Activated CD8-positive, alpha-beta T cell treated with anti-CD3 and anti-CD28 coated beads for 36 hours (primary cell): ENCODE measurements at regions not wholly inside any gene's neighbourhood (a gene's known extent, or its start where the extent isn't known, plus 50 kb on each side); places are given as distances from the start of the nearest gene placed in this dataset.

ENCODE experiments used
- ATAC-seq: fragments of 200-7000 bp; cut with Tn5 transposase; one replicate; pipeline ENCODE4 v1.10.0; 2021; ENCODE audit warnings: mild to moderate bottlenecking, moderate library complexity
- CTCF ChIA-PET: fragments of 350-600 bp; sonication (Branson Sonifier 250); formaldehyde crosslinking; loops from one replicate; lab custom pipeline; 2021; ENCODE audit warnings: antibody characterized with exemption; lab: Charles Lee
- POLR2A ChIA-PET: fragments of 350-600 bp; sonication (Branson Sonifier 250); formaldehyde crosslinking; loops from one replicate; lab custom pipeline; 2021; ENCODE audit warnings: antibody characterized with exemption; lab: Charles Lee
- DNase-seq: peaks from one replicate; pipeline ENCODE4 v3.0.0-alpha.2; 2020
- H3K27ac Mint-ChIP-seq: one replicate; pipeline ENCODE4 v1.8.0; 2021; ENCODE audit warnings: mild to moderate bottlenecking, mixed read lengths
- H3K27me3 Mint-ChIP-seq: one replicate; pipeline ENCODE4 v1.8.0; 2021; ENCODE audit warnings: mixed read lengths
- H3K36me3 Mint-ChIP-seq: one replicate; pipeline ENCODE4 v1.8.0; 2021; ENCODE audit warnings: low read depth, mixed read lengths
- H3K4me1 Mint-ChIP-seq: one replicate; pipeline ENCODE4 v1.8.0; 2021; ENCODE audit warnings: low read depth, mixed read lengths
- H3K4me3 Mint-ChIP-seq: one replicate; pipeline ENCODE4 v1.8.0; 2021; ENCODE audit warnings: mild to moderate bottlenecking, moderate library complexity, mixed read lengths
- H3K9me3 Mint-ChIP-seq: one replicate; pipeline ENCODE4 v1.8.0; 2021; ENCODE audit warnings: mixed read lengths
- intact Hi-C: fragments of 100-400 bp; cut with micrococcal nuclease; formaldehyde crosslinking; loops from one replicate; pipeline ENCODE4 v1.10.0; 2022
- TF ChIP-seq, protein P1 (sequence below): fragments of 200-600 bp; IDR thresholded peaks from one replicate; pipeline ENCODE4 v1.8.0; 2022; ENCODE audit warnings: antibody characterized with exemption, mild to moderate bottlenecking

DNA sequence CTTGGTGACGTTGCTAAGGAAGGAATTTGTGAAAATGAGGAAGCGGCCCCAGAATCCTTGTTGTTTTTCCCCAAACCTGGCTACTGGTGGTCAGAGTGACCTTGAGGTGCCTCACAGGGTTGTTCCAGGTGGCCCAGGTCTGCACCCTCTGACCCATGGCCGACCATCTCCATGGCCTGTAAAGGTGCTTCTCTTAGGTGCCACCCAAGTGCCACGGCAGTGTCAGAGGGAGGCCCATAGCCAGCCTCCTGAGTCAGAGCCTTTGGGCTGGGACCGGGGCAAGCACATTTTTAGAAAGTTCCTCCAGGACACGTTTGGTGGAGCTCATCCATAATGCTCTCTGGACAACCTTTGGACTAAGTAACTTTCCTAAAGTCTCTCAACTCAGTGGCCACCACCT is 83.9 kb upstream of the IRS2 start:
- no peaks in the 10 kb centered on the region for H3K36me3 Mint-ChIP-seq
- ChIA-PET POLR2A (no interaction called here), CTCF (no interaction called here)
- peaks cover 23% of the 10 kb centered on the region for H3K27me3 Mint-ChIP-seq
- no peak for DNase-seq
- H3K9me3 Mint-ChIP-seq, result no peaks in the 10 kb centered on the region
- ATAC-seq, result no peak
- no peak overlapping the region for H3K27ac Mint-ChIP-seq
- peaks cover 6% of the 10 kb centered on the region for H3K4me1 Mint-ChIP-seq
- TF ChIP-seq, protein P1, sequence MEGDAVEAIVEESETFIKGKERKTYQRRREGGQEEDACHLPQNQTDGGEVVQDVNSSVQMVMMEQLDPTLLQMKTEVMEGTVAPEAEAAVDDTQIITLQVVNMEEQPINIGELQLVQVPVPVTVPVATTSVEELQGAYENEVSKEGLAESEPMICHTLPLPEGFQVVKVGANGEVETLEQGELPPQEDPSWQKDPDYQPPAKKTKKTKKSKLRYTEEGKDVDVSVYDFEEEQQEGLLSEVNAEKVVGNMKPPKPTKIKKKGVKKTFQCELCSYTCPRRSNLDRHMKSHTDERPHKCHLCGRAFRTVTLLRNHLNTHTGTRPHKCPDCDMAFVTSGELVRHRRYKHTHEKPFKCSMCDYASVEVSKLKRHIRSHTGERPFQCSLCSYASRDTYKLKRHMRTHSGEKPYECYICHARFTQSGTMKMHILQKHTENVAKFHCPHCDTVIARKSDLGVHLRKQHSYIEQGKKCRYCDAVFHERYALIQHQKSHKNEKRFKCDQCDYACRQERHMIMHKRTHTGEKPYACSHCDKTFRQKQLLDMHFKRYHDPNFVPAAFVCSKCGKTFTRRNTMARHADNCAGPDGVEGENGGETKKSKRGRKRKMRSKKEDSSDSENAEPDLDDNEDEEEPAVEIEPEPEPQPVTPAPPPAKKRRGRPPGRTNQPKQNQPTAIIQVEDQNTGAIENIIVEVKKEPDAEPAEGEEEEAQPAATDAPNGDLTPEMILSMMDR, result no peak
- H3K4me3 Mint-ChIP-seq, result no peak overlapping the region
- intact Hi-C loops, result no loop called here

DNA sequence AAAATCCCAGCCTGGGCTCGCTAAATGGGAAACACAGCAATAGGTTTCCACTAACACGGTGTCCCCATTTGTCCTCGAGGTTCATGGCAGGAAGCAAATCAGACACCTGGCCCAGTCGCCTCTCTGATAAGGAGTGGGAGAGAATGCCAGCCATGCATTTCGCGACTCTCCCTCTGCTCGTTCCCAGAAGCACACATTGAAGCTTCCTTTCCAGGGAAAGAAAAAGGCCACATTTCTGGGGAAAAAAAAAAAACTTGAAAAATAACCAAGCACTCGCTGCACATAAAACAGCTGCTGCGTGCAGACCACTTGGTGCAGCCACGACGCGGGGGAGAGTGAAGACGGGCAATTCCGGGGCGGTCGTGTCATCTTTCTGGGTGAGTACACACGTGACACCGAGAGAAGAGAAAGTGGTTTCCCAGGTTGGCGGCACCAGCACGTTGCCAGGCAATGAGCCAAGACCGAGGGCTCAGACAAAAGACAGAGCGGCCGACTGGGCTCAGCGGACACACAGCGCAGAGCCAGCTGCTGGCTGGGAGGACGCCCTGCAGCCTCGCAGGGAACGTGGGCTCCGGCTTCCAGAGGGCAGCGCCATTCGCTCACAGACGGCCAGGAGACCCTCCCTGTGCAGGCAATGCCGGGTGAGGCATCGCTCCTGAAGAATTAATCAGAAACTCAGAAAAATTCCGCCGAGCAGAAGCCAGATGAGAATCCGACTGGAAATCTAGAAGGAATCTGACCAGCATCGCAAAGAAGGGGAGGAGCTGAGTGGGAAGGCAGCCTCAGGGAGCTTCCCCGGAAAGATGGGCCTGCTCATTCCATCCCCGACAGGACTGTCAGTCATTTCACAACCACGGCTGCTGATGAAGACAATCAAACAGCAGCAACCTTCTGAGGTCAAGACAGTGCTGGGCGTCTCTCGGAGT is 83.2 kb upstream of the IRS2 start:
- TF ChIP-seq, protein P1, result no peak
- H3K4me3 Mint-ChIP-seq, result peak overlapping the region; percentile 42
- no peak overlapping the region for H3K27ac Mint-ChIP-seq
- peaks cover 6% of the 10 kb centered on the region for H3K4me1 Mint-ChIP-seq
- POLR2A ChIA-PET, result no interaction called here
- CTCF ChIA-PET, result no interaction called here
- peak; percentile 91 for ATAC-seq
- H3K9me3 Mint-ChIP-seq, result no peaks in the 10 kb centered on the region
- peaks cover 19% of the 10 kb centered on the region for H3K27me3 Mint-ChIP-seq
- intact Hi-C loops, result no loop called here
- no peaks in the 10 kb centered on the region for H3K36me3 Mint-ChIP-seq
- DNase-seq, result peak; percentile 67

DNA sequence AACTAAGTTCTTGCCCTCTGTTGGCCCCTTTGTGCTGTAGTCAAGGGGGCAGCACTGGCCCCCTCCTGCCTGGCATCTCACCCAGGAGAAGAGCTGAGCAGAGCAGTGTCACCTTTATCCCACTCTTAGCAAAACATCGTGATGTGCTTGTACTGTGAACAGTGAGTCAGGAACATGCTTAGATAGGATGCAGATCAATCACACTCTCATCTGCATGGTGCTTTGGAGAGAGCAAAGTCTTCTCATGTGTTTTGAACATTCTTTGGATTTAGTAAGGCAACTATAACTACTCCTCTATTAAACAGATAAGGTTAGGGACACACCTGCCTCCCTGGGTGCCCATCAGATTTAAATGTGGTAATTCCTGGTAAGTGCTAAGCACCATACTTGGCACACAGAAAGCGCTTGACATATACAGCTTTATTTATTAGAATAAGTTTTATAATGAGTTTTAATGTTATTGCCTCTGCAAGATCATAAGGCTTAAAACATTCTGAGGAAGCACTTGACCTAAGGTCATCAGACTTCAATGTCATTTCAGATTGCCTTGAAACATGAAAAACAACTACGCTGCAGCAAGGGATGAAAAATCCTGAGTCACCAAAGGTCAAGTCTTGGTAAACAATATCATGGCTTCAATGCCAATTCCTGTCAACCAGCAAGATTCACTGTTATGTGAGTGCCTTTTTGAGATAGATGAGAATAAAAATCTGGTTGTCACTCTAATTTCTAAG is 82.4 kb upstream of the IRS2 start:
- ChIA-PET POLR2A (no interaction called here), CTCF (no interaction called here)
- no peak for ATAC-seq
- Mint-ChIP-seq H3K9me3 (no peaks in the 10 kb centered on the region), H3K27me3 (peaks cover 15% of the 10 kb centered on the region), H3K4me1 (peaks cover 6% of the 10 kb centered on the region), H3K36me3 (no peaks in the 10 kb centered on the region), H3K4me3 (no peak overlapping the region), H3K27ac (no peak overlapping the region)
- DNase-seq, result no peak
- TF ChIP-seq, protein P1, result no peak
- intact Hi-C loops, result no loop called here

DNA sequence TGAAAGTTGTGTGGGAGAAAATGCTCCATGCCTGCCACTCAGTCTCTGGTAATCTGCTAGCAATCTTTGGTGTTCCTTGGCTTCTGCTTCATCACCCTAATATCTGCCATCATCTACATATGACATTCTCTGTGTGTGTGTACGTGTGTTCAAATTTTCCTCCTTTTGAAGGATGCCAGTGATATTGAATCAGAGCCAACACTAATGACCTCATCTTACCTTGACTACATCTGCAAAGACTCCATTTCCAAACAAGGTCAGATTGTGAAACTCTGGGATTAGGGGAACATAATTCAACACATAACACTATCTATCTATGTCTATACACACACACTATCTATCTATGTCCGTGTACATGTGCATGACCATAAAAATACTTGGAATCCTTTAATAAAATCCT is 81.4 kb upstream of the IRS2 start:
- CTCF ChIA-PET, result no interaction called here

More for the DNA sequence above, 81.4 kb upstream of the IRS2 start:
- Mint-ChIP-seq H3K27me3 (peaks cover 17% of the 10 kb centered on the region), H3K4me1 (peaks cover 6% of the 10 kb centered on the region), H3K4me3 (no peak overlapping the region), H3K27ac (no peak overlapping the region), H3K9me3 (no peaks in the 10 kb centered on the region), H3K36me3 (no peaks in the 10 kb centered on the region)
- DNase-seq (no peak), ATAC-seq (no peak)
- intact Hi-C loops, result no loop called here
- TF ChIP-seq, protein P1, result no peak
- POLR2A ChIA-PET, result no interaction called here
